ENCODE measurements at regions not wholly inside any gene's neighbourhood (a gene's known extent, or its start where the extent isn't known, plus 50 kb on each side); places are given as distances from the start of the nearest gene placed in this dataset.

DNA sequence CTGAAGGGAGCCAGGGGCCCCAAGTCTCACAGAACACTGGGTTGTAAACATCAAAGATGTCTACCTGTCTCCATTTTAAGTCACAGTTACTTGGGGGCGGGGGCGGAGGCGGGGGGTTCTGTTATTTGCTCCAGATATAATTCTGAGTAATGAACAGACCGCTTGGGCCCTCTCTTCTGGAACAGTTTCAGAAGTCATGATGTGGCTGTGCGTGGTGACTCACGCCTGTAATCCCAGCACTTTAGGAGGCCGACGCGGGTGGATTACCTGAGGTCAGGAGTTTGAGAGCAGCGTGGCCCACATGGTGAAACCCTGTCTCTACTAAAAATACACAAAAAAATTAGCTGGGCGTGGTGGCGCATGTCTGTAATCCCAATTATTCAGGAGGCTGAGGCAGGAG is 157.9 kb upstream of the APCDD1 start:
- Histone ChIP-seq H3K36me3 (ENCODE audit: insufficient read depth, low read length) (no peaks in the 10 kb centered on the region), H3K4me2 (ENCODE audit: low read depth, low read length, poor library complexity, severe bottlenecking) (no peak overlapping the region), H3K4me1 (ENCODE audit: insufficient read depth, low read length, poor library complexity, severe bottlenecking) (peaks cover 11% of the 10 kb centered on the region), H3K79me2 (ENCODE audit: insufficient read depth, low read length) (no peaks in the 10 kb centered on the region), H2AFZ (ENCODE audit: low read length) (no peak overlapping the region), H3K9ac (ENCODE audit: low read depth, low read length, poor library complexity, severe bottlenecking) (no peak overlapping the region), H4K20me1 (ENCODE audit: insufficient read depth, low read length, poor library complexity, severe bottlenecking) (no peaks in the 10 kb centered on the region), H3F3A (ENCODE audit: low read depth) (no peaks in the 10 kb centered on the region), H3K9me2 (replicated peaks; ENCODE audit: low read depth, low read length) (no peaks in the 10 kb centered on the region), H3K4me3 (ENCODE audit: low read length, poor library complexity, severe bottlenecking) (no peak overlapping the region), H3K27me3 (ENCODE audit: insufficient read depth, low read length, poor library complexity, severe bottlenecking) (no peaks in the 10 kb centered on the region), H3K9me3 (ENCODE audit: insufficient read depth, low read depth, low read length) (no peaks in the 10 kb centered on the region)
- TF ChIP-seq CTCF (conservative IDR thresholded peaks at IDR 0.05; ENCODE audit: low read length) (no peak), EZH2phosphoT487 (IDR thresholded peaks at IDR 0.05; ENCODE audit: borderline replicate concordance) (no peak)

- H3K4me3 ChIP-seq (ENCODE audit: low read length, poor library complexity, severe bottlenecking) = no peak overlapping the region
- H3K27me3 ChIP-seq (ENCODE audit: insufficient read depth, low read length, poor library complexity, severe bottlenecking) = no peaks in the 10 kb centered on the region
- H3K36me3 ChIP-seq (ENCODE audit: insufficient read depth, low read length) = no peaks in the 10 kb centered on the region
- no peak for TF ChIP-seq CTCF (conservative IDR thresholded peaks at IDR 0.05; ENCODE audit: low read length)
- TF ChIP-seq EZH2phosphoT487 (IDR thresholded peaks at IDR 0.05; ENCODE audit: borderline replicate concordance) = no peak
- H3K9me2 ChIP-seq (replicated peaks; ENCODE audit: low read depth, low read length) = no peaks in the 10 kb centered on the region
- H3K79me2 ChIP-seq (ENCODE audit: insufficient read depth, low read length) = no peaks in the 10 kb centered on the region
- no peak overlapping the region for H3K4me2 ChIP-seq (ENCODE audit: low read depth, low read length, poor library complexity, severe bottlenecking)
- H3F3A ChIP-seq (ENCODE audit: low read depth) = no peaks in the 10 kb centered on the region
- H3K9ac ChIP-seq (ENCODE audit: low read depth, low read length, poor library complexity, severe bottlenecking) = no peak overlapping the region
- H3K4me1 ChIP-seq (ENCODE audit: insufficient read depth, low read length, poor library complexity, severe bottlenecking) = peaks cover 11% of the 10 kb centered on the region
- H3K9me3 ChIP-seq (ENCODE audit: insufficient read depth, low read depth, low read length) = no peaks in the 10 kb centered on the region
- H2AFZ ChIP-seq (ENCODE audit: low read length) = no peak overlapping the region
- H4K20me1 ChIP-seq (ENCODE audit: insufficient read depth, low read length, poor library complexity, severe bottlenecking) = no peaks in the 10 kb centered on the region
Measured at GRCh38 chr18:10297086-10297485, 157.3 kb upstream of the APCDD1 start.

DNA sequence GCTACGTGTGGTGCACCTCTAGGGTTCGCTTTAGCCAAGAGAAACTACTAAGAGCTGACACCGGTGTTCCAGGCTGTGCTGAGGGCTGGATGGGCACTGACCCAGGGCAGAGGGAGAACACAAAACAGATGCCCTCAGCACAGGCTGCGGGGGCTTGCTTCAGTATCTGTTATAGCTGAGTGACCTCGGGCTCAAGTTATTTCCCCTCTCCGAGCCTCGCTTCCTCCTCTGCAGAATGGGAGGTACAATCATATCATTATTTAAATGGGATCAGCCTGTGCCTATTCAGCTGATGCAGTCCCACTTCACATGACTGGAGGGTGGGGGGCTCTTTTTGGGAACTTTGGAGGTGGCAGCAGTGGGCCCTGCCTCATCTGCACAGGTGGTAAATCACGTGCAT is 156.1 kb upstream of the APCDD1 start:
- Histone ChIP-seq H3K4me3 (ENCODE audit: low read length, poor library complexity, severe bottlenecking) (no peak overlapping the region), H3F3A (ENCODE audit: low read depth) (no peaks in the 10 kb centered on the region), H3K9me3 (ENCODE audit: insufficient read depth, low read depth, low read length) (no peaks in the 10 kb centered on the region), H3K4me2 (ENCODE audit: low read depth, low read length, poor library complexity, severe bottlenecking) (no peak overlapping the region), H3K9me2 (replicated peaks; ENCODE audit: low read depth, low read length) (no peaks in the 10 kb centered on the region), H4K20me1 (ENCODE audit: insufficient read depth, low read length, poor library complexity, severe bottlenecking) (no peaks in the 10 kb centered on the region), H3K27me3 (ENCODE audit: insufficient read depth, low read length, poor library complexity, severe bottlenecking) (no peaks in the 10 kb centered on the region), H3K9ac (ENCODE audit: low read depth, low read length, poor library complexity, severe bottlenecking) (no peak overlapping the region), H3K79me2 (ENCODE audit: insufficient read depth, low read length) (no peaks in the 10 kb centered on the region), H3K36me3 (ENCODE audit: insufficient read depth, low read length) (no peaks in the 10 kb centered on the region), H3K4me1 (ENCODE audit: insufficient read depth, low read length, poor library complexity, severe bottlenecking) (peaks cover 11% of the 10 kb centered on the region), H2AFZ (ENCODE audit: low read length) (no peak overlapping the region)
- TF ChIP-seq CTCF (conservative IDR thresholded peaks at IDR 0.05; ENCODE audit: low read length) = no peak
- no peak for TF ChIP-seq EZH2phosphoT487 (IDR thresholded peaks at IDR 0.05; ENCODE audit: borderline replicate concordance)
